ENCODE measurements at regions not wholly inside any gene's neighbourhood (a gene's known extent, or its start where the extent isn't known, plus 50 kb on each side); places are given as distances from the start of the nearest gene placed in this dataset.
A peak's percentile ranks its signal among the peaks of the same experiment; 100 is the strongest.

- DNase-seq (ENCODE audit: low spot score) = no peak
Observed at GRCh38 chr2:160672211-160672610, 178.6 kb upstream of the RBMS1 start.

- no peak for DNase-seq (ENCODE audit: low spot score)
Observed at GRCh38 chr2:160674146-160674750, 180.6 kb upstream of the RBMS1 start.

- DNase-seq (ENCODE audit: low spot score) = no peak
Observed at GRCh38 chr2:160679686-160680085, 186.1 kb upstream of the RBMS1 start.

- no peak for DNase-seq (ENCODE audit: low spot score)
Observed at GRCh38 chr2:160680294-160680693, 186.7 kb upstream of the RBMS1 start.

GRCh38 chr2:160680974-160681373 lies 187.4 kb upstream of the RBMS1 start:
- no peak for DNase-seq (ENCODE audit: low spot score)

- no peak for DNase-seq (ENCODE audit: low spot score)
Observed at GRCh38 chr2:160683206-160683605, 189.6 kb upstream of the RBMS1 start.

GRCh38 chr2:160687629-160688028 lies 194.0 kb upstream of the RBMS1 start:
- DNase-seq (ENCODE audit: low spot score) = no peak

GRCh38 chr2:160689441-160689840 lies 195.8 kb upstream of the RBMS1 start:
- no peak for DNase-seq (ENCODE audit: low spot score)

- DNase-seq (ENCODE audit: low spot score) = no peak
Observed at GRCh38 chr2:160694221-160694620, 200.6 kb upstream of the RBMS1 start.

- no peak for DNase-seq (ENCODE audit: low spot score)
Observed at GRCh38 chr2:160694631-160695030, 201.0 kb upstream of the RBMS1 start.

- DNase-seq (ENCODE audit: low spot score) = no peak
Observed at GRCh38 chr2:160695402-160696086, 201.9 kb upstream of the RBMS1 start.

GRCh38 chr2:160696087-160696452 lies 202.5 kb upstream of the RBMS1 start:
- DNase-seq (ENCODE audit: low spot score) = peak; percentile 65

GRCh38 chr2:160697817-160698216 lies 204.2 kb upstream of the RBMS1 start:
- no peak for DNase-seq (ENCODE audit: low spot score)

- no peak for DNase-seq (ENCODE audit: low spot score)
Observed at GRCh38 chr2:160700021-160700814, 206.6 kb upstream of the RBMS1 start.

GRCh38 chr2:160701822-160702221 lies 208.2 kb upstream of the RBMS1 start:
- DNase-seq (ENCODE audit: low spot score) = no peak

GRCh38 chr2:160702754-160703153 lies 209.1 kb upstream of the RBMS1 start:
- DNase-seq (ENCODE audit: low spot score) = no peak

GRCh38 chr2:160703648-160704585 lies 210.3 kb upstream of the RBMS1 start:
- DNase-seq (ENCODE audit: low spot score) = peak; percentile 12

GRCh38 chr2:160715428-160715827 lies 221.8 kb upstream of the RBMS1 start:
- no peak for DNase-seq (ENCODE audit: low spot score)

- no peak for DNase-seq (ENCODE audit: low spot score)
Observed at GRCh38 chr2:160719116-160719515, 225.5 kb upstream of the RBMS1 start.

- no peak for DNase-seq (ENCODE audit: low spot score)
Observed at GRCh38 chr2:160720098-160720497, 226.5 kb upstream of the RBMS1 start.

Measured in SK-N-DZ (cell line).